ENCODE measurements at regions not wholly inside any gene's neighbourhood (a gene's known extent, or its start where the extent isn't known, plus 50 kb on each side); places are given as distances from the start of the nearest gene placed in this dataset.
"Not testable (repeated sequence)": the region's sequence is repeated elsewhere in the genome, so short reads cannot be mapped to it uniquely, and the experiment has no call there.

DNA sequence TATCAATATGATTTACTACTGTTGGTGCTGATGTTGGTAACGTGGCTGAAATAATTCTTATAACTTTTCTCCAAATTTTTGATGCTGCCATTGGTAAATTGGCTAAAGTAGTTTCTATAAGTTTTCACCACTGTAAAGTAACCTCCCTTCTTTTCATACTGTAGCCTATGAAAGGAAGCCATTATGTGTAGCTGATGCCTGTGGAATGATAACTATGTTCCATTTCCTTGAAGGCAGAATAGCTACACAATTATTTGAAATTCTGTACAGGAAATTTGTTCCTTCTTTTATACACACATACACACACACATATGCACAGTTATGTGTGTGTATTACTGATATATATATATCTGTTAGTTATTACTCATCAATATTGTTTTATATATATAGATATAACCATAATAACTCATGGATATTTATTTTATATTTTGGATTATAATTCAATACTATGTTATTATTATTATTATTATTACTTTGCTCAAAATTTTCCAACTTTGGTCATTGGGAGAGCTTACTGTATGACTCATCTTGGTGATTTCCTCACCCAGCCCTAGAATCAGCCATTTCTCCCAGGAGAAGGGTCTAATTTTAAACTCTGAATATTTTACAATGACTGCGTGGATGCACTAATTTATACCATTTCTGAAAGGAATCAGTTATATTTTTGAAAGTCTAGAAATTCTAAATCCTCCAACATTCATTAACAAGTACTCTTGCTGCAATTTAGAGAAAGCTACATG lies 1677.7 kb downstream of the SUCLG1 start:
- DNase-seq (ENCODE audit: low read depth), result no peak
- no peak overlapping the region for H3K4me3 ChIP-seq (ENCODE audit: low read depth, low read length)
- TF ChIP-seq, protein P1, sequence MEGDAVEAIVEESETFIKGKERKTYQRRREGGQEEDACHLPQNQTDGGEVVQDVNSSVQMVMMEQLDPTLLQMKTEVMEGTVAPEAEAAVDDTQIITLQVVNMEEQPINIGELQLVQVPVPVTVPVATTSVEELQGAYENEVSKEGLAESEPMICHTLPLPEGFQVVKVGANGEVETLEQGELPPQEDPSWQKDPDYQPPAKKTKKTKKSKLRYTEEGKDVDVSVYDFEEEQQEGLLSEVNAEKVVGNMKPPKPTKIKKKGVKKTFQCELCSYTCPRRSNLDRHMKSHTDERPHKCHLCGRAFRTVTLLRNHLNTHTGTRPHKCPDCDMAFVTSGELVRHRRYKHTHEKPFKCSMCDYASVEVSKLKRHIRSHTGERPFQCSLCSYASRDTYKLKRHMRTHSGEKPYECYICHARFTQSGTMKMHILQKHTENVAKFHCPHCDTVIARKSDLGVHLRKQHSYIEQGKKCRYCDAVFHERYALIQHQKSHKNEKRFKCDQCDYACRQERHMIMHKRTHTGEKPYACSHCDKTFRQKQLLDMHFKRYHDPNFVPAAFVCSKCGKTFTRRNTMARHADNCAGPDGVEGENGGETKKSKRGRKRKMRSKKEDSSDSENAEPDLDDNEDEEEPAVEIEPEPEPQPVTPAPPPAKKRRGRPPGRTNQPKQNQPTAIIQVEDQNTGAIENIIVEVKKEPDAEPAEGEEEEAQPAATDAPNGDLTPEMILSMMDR (IDR thresholded peaks at IDR 0.05; ENCODE audit: insufficient read depth, low read length), result no peak

DNA sequence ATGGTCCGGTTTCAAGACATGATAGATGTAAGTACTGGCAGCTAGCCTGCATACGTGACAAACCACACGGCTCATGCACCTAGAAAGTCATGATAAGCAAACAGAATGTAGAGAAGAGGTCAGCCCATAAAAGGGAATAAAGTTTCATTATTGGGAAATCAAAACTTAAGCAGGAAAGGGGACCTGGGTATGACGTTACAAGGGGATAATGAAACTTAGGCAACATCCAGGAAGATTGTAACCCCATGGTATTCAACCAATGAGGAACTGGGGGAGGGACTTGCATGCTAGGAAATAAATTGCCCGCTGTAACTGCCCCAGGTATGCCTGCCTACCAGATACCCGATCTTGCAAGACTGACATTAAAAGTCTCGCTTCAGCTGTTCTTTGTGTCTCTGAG lies 1679.0 kb downstream of the SUCLG1 start:
- DNase-seq (ENCODE audit: low read depth), result no peak
- TF ChIP-seq, protein P1 (IDR thresholded peaks at IDR 0.05; ENCODE audit: insufficient read depth, low read length), result no peak
- no peak overlapping the region for H3K4me3 ChIP-seq (ENCODE audit: low read depth, low read length)

DNA sequence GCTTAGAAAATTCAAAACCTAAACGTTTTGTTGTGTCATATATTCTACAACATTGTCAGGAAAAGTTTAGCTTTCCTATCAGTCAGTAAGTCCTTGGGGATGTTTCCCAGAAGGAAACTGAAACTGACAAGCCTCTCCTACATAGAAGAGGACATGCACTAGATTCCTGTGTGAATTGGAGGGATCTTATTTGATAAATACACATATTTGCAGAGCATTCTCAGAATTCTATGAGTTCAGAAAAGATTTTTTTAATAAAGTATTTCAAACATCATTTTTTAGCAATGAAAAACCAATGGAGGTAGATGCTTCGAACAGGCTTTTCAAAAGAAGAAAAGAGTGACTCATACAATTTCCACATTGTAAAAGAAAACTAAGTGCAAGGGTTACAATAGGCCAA lies 1706.7 kb downstream of the SUCLG1 start:
- TF ChIP-seq, protein P1 (IDR thresholded peaks at IDR 0.05; ENCODE audit: insufficient read depth, low read length), result no peak
- DNase-seq (ENCODE audit: low read depth), result no peak
- H3K4me3 ChIP-seq (ENCODE audit: low read depth, low read length), result no peak overlapping the region

DNA sequence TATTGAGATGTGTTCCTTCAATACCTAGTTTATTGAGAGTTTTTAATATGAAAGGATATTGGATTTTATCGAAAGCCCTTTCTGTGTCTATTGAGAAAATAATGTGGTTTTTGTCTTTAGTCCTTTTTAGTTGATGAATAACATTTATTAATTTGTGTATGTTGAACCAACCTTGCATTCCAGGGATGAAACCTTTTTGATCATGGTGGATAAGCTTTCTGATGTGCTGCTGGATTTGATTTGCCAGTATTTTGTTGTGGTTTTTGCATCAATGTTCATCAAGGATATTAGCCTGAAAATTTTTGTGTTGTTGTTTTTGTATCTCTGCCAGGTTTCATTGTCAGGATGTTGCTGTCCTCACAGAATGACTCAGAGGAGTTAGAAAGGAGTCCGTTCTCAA lies 1710.4 kb downstream of the SUCLG1 start:
- TF ChIP-seq, protein P1 (IDR thresholded peaks at IDR 0.05; ENCODE audit: insufficient read depth, low read length), result no peak
- H3K4me3 ChIP-seq (ENCODE audit: low read depth, low read length), result no peak overlapping the region
- no peak for DNase-seq (ENCODE audit: low read depth)

DNA sequence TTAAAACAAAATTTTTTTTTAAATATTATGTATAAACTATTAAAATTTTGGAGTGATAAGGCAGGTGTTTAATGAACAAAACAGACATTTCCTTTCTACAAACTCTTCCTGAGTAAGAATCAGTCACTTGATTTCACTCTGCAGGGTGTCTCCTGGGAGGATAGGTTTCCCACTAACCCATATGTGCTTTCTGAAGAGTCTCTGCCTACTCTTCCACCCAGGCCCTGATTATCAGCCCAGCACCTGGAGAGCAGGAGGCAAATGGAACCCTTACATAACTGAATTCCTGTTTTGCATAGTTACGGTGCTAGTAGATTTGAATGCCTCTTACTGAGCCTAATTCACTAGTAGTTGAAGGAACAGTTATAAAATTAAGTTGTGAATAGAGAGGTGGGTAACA lies 1718.6 kb downstream of the SUCLG1 start:
- TF ChIP-seq, protein P1 (IDR thresholded peaks at IDR 0.05; ENCODE audit: insufficient read depth, low read length), result no peak
- H3K4me3 ChIP-seq (ENCODE audit: low read depth, low read length), result no peak overlapping the region
- DNase-seq (ENCODE audit: low read depth), result no peak

DNA sequence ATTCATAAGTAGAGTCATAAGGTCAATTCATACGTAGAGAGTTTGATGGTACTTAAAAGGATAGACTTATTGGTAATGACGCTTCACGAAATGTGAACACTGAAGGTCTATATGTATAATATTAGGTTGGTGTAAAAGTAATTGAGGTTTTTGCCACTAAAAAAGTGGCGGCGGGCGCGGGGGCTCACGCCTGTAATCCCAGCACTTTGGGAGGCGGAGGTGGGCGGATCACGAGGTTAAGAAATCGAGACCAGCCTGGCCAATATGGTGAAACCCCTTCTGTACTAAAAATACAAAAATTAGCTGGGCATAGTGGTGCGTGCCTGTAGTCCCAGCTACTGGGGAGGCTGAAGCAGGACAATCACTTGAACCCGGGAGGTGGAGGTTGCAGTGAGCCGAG lies 1721.1 kb downstream of the SUCLG1 start:
- not testable (repeated sequence) for H3K4me3 ChIP-seq (ENCODE audit: low read depth, low read length); DNase-seq (ENCODE audit: low read depth)

DNA sequence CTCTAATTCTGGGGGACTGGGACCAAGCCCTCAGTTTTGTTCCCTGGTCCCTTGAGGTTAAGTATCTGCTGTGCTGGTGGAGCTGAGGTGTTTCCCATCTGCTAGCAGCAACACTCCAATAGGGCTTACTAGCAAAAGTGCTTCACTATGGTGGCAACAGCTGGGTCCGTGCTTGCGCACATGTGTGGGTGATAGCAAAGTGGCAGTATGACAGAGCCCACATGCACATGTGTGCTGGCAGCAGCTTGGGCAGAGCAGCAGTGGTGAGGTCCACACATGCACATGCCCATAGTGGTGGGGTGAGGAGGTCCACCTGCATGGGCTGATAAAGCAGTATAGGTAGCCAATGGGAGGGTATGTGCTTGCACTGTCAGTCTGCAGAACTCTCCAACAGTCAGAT lies 1723.7 kb downstream of the SUCLG1 start:
- TF ChIP-seq, protein P1 (IDR thresholded peaks at IDR 0.05; ENCODE audit: insufficient read depth, low read length), result no peak
- no peak overlapping the region for H3K4me3 ChIP-seq (ENCODE audit: low read depth, low read length)
- no peak for DNase-seq (ENCODE audit: low read depth)

Measured in fibroblast of the aortic adventitia (primary cell).